Trophoblast cell (in vitro differentiated cells and primary cell): ENCODE measurements at regions not wholly inside any gene's neighbourhood (a gene's known extent, or its start where the extent isn't known, plus 50 kb on each side); places are given as distances from the start of the nearest gene placed in this dataset.

Source experiments
- DNase-seq, 2 donors: peaks; one replicate each; pipeline ENCODE4 v3.0.0-alpha.2; 2016
- H2AFZ ChIP-seq: 2 replicates; pipeline ENCODE4 v1.6.1; 2013; ENCODE audit warnings: low read length, moderate library complexity, mild to moderate bottlenecking; ENCODE audit not compliant: insufficient read depth, poor library complexity
- H2AK5ac ChIP-seq: 2 replicates; pipeline ENCODE4 v1.6.1; 2013; ENCODE audit warnings: mild to moderate bottlenecking, low read length
- H2BK120ac ChIP-seq: 2 replicates; pipeline ENCODE4 v1.6.1; 2013; ENCODE audit warnings: low read length, mild to moderate bottlenecking, moderate library complexity; ENCODE audit not compliant: insufficient read depth, poor library complexity
- H2BK12ac ChIP-seq: 2 replicates; pipeline ENCODE4 v1.6.1; 2013; ENCODE audit warnings: mild to moderate bottlenecking, low read length, moderate library complexity
- H2BK5ac ChIP-seq: 2 replicates; pipeline ENCODE4 v1.6.1; 2013; ENCODE audit warnings: low read length, low read depth, moderate library complexity, mild to moderate bottlenecking; ENCODE audit not compliant: poor library complexity
- H3K14ac ChIP-seq: 2 replicates; pipeline ENCODE4 v1.6.1; 2013; ENCODE audit warnings: mild to moderate bottlenecking, low read length
- H3K18ac ChIP-seq: 2 replicates; pipeline ENCODE4 v1.6.1; 2013; ENCODE audit warnings: mild to moderate bottlenecking, low read length
- H3K23ac ChIP-seq: 2 replicates; pipeline ENCODE4 v1.6.1; 2013; ENCODE audit warnings: low read length
- H3K27ac ChIP-seq: 2 replicates; pipeline ENCODE4 v1.5.1; 2013; ENCODE audit warnings: low read depth, mild to moderate bottlenecking, inconsistent platforms, low read length, moderate library complexity
- H3K27me3 ChIP-seq: 2 replicates; pipeline ENCODE4 v1.6.1; 2013; ENCODE audit warnings: inconsistent platforms, mild to moderate bottlenecking, low read length, moderate library complexity; ENCODE audit not compliant: insufficient read depth
- H3K36me3 ChIP-seq, 2 experiments: 1 replicate in 1 of 2; 2 replicates in 1 of 2; pipeline ENCODE4 v1.6.1; 2013; ENCODE audit warnings: low read length in 2 of 2, mild to moderate bottlenecking in 2 of 2, moderate library complexity in 1 of 2; ENCODE audit not compliant: insufficient read depth in 2 of 2, control insufficient read depth in 1 of 2
- H3K4ac ChIP-seq: 2 replicates; pipeline ENCODE4 v1.6.1; 2013; ENCODE audit warnings: low read depth, mild to moderate bottlenecking, low read length, moderate library complexity
- H3K4me1 ChIP-seq, 2 experiments: 1 replicate in 1 of 2; 2 replicates in 1 of 2; pipeline ENCODE4 v1.6.1; 2013; ENCODE audit warnings: low read length in 2 of 2, mild to moderate bottlenecking in 2 of 2, moderate library complexity in 1 of 2; ENCODE audit not compliant: insufficient read depth in 2 of 2, control insufficient read depth in 1 of 2
- H3K4me2 ChIP-seq: 2 replicates; pipeline ENCODE4 v1.6.1; 2013; ENCODE audit warnings: inconsistent platforms, mild to moderate bottlenecking, low read length, moderate library complexity
- H3K4me3 ChIP-seq: 2 replicates; pipeline ENCODE4 v1.5.1; 2013; ENCODE audit warnings: mild to moderate bottlenecking, low read depth, low read length, inconsistent platforms
- H3K79me1 ChIP-seq: one replicate; pipeline ENCODE4 v1.6.1; 2013; ENCODE audit warnings: low read length
- H3K79me2 ChIP-seq: 2 replicates; pipeline ENCODE4 v1.6.1; 2013; ENCODE audit warnings: low read length, mild to moderate bottlenecking; ENCODE audit not compliant: control insufficient read depth, insufficient read depth, poor library complexity
- H3K9ac ChIP-seq: 2 replicates; pipeline ENCODE4 v1.6.1; 2013; ENCODE audit warnings: mild to moderate bottlenecking, low read length
- H3K9me3 ChIP-seq: 2 replicates; pipeline ENCODE4 v1.6.1; 2013; ENCODE audit warnings: low read depth, mild to moderate bottlenecking, control low read depth, inconsistent platforms, low read length; ENCODE audit not compliant: insufficient read depth
- H4K12ac ChIP-seq: 2 replicates; pipeline ENCODE4 v1.6.1; 2013; ENCODE audit warnings: low read depth, mild to moderate bottlenecking, low read length, moderate library complexity
- H4K8ac ChIP-seq: 2 replicates; pipeline ENCODE4 v1.6.1; 2013; ENCODE audit warnings: low read depth, mild to moderate bottlenecking, low read length, moderate library complexity
- H4K91ac ChIP-seq: one replicate; pipeline ENCODE4 v1.6.1; 2013; ENCODE audit warnings: low read depth, mild to moderate bottlenecking, low read length, moderate library complexity
- WGBS: extraction: QIAGEN DNeasy Blood & Tissue Kit; methylation state at CpG from one replicate; pipeline ENCODE4 v1.1.7; 2013; ENCODE audit warnings: missing lambda C conversion rate; ENCODE audit not compliant: insufficient read length, insufficient coverage; ENCODE audit errors: extremely low coverage; 5-methylcytosine and 5-hydroxymethylcytosine counted together

- no peaks in the 10 kb centered on the region for H3K4me1 ChIP-seq
- H3K18ac ChIP-seq, result no peak overlapping the region
- H3K79me1 ChIP-seq, result no peaks in the 10 kb centered on the region
- no peak overlapping the region for H2BK120ac ChIP-seq
- no peak overlapping the region for H4K12ac ChIP-seq
- no peaks in the 10 kb centered on the region for H3K79me2 ChIP-seq
- H3K9me3 ChIP-seq, result no peaks in the 10 kb centered on the region
- no peak overlapping the region for H2AK5ac ChIP-seq
- H3K4me3 ChIP-seq, result no peak overlapping the region
- H2AFZ ChIP-seq, result no peak overlapping the region
- no peak overlapping the region for H4K8ac ChIP-seq
- no peak overlapping the region for H3K14ac ChIP-seq
- no CpG with 5 or more reads among the region's 1 CpG for WGBS
- DNase-seq, result no peak
- H3K27me3 ChIP-seq, result no peaks in the 10 kb centered on the region
- no peaks in the 10 kb centered on the region for H3K36me3 ChIP-seq
- no peak overlapping the region for H3K4ac ChIP-seq
- no peak overlapping the region for H3K9ac ChIP-seq
- H3K27ac ChIP-seq, result no peak overlapping the region
- no peak overlapping the region for H2BK12ac ChIP-seq
- H3K23ac ChIP-seq, result no peak overlapping the region
- H4K91ac ChIP-seq, result no peak overlapping the region
- no peak overlapping the region for H3K4me2 ChIP-seq
- H2BK5ac ChIP-seq, result no peak overlapping the region
Measured at GRCh38 chr6:151166180-151166579, 73.6 kb upstream of the AKAP12 start.

GRCh38 chr6:151167034-151167433 lies 72.7 kb upstream of the AKAP12 start:
- no CpG with 5 or more reads among the region's 7 CpGs for WGBS
- Histone ChIP-seq H3K9ac (no peak overlapping the region), H2BK5ac (no peak overlapping the region), H3K23ac (no peak overlapping the region), H3K14ac (no peak overlapping the region), H3K79me2 (no peaks in the 10 kb centered on the region), H2BK120ac (no peak overlapping the region), H3K4me2 (no peak overlapping the region), H3K18ac (no peak overlapping the region), H2BK12ac (no peak overlapping the region), H3K9me3 (no peaks in the 10 kb centered on the region), H3K27me3 (no peaks in the 10 kb centered on the region), H3K27ac (no peak overlapping the region), H3K36me3 (no peaks in the 10 kb centered on the region), H3K4me1 (no peaks in the 10 kb centered on the region), H4K8ac (no peak overlapping the region), H3K79me1 (no peaks in the 10 kb centered on the region), H4K12ac (no peak overlapping the region), H3K4ac (no peak overlapping the region), H2AFZ (no peak overlapping the region), H3K4me3 (no peak overlapping the region), H4K91ac (no peak overlapping the region), H2AK5ac (no peak overlapping the region)
- no peak for DNase-seq

- Histone ChIP-seq H3K4me2 (no peak overlapping the region), H3K23ac (no peak overlapping the region), H3K9ac (no peak overlapping the region), H4K12ac (no peak overlapping the region), H3K14ac (no peak overlapping the region), H3K27me3 (no peaks in the 10 kb centered on the region), H3K79me1 (no peaks in the 10 kb centered on the region), H3K18ac (no peak overlapping the region), H4K91ac (no peak overlapping the region), H3K4ac (no peak overlapping the region), H2AFZ (no peak overlapping the region), H3K36me3 (no peaks in the 10 kb centered on the region), H3K4me1 (no peaks in the 10 kb centered on the region), H2BK5ac (no peak overlapping the region), H4K8ac (no peak overlapping the region), H3K4me3 (no peak overlapping the region), H3K9me3 (no peaks in the 10 kb centered on the region), H3K27ac (no peak overlapping the region), H2BK12ac (no peak overlapping the region), H2AK5ac (no peak overlapping the region), H3K79me2 (no peaks in the 10 kb centered on the region), H2BK120ac (no peak overlapping the region)
- peak; percentile 60 to 95 for DNase-seq
- no CpG with 5 or more reads among the region's 10 CpGs for WGBS
Measured at GRCh38 chr6:151170622-151171246, 69.0 kb upstream of the AKAP12 start.

GRCh38 chr6:151172751-151173150 lies 67.0 kb upstream of the AKAP12 start:
- Histone ChIP-seq H3K36me3 (no peaks in the 10 kb centered on the region), H3K4me3 (no peak overlapping the region), H3K4me2 (no peak overlapping the region), H2AFZ (no peak overlapping the region), H2AK5ac (no peak overlapping the region), H4K12ac (no peak overlapping the region), H3K9ac (no peak overlapping the region), H3K23ac (no peak overlapping the region), H2BK5ac (no peak overlapping the region), H3K79me1 (no peaks in the 10 kb centered on the region), H4K8ac (no peak overlapping the region), H2BK120ac (no peak overlapping the region), H2BK12ac (no peak overlapping the region), H3K27ac (no peak overlapping the region), H3K18ac (no peak overlapping the region), H3K14ac (no peak overlapping the region), H3K27me3 (no peaks in the 10 kb centered on the region), H3K4ac (no peak overlapping the region), H3K9me3 (no peaks in the 10 kb centered on the region), H3K4me1 (no peaks in the 10 kb centered on the region), H4K91ac (no peak overlapping the region), H3K79me2 (no peaks in the 10 kb centered on the region)
- DNase-seq, result no peak
- WGBS, result no CpG with 5 or more reads among the region's 3 CpGs
